PFSK-1 (cell line): ENCODE measurements at regions not wholly inside any gene's neighbourhood (a gene's known extent, or its start where the extent isn't known, plus 50 kb on each side); places are given as distances from the start of the nearest gene placed in this dataset.

Source experiments
- FOXP2 ChIP-seq: optimal IDR thresholded peaks from 2 replicates; pipeline ENCODE3; 2011; ENCODE audit warnings: borderline replicate concordance, control low read depth, inconsistent platforms; ENCODE audit not compliant: insufficient read depth; ENCODE audit errors: extremely low read length, extremely low read depth
- POLR2AphosphoS5 ChIP-seq: IDR thresholded peaks from 2 replicates; pipeline ENCODE4 v1.6.1; 2012; ENCODE audit warnings: low read depth, mild to moderate bottlenecking, control low read depth, low read length, moderate library complexity
- REST ChIP-seq, 2 experiments: IDR thresholded peaks; 2 replicates each; pipeline versions ENCODE4 v1.6.1 to v1.8.0; 2011 to 2012; ENCODE audit warnings: low read depth in 2 of 2, low read length in 2 of 2, control low read depth in 1 of 2, inconsistent platforms in 1 of 2, mild to moderate bottlenecking in 1 of 2, moderate library complexity in 1 of 2; ENCODE audit not compliant: insufficient read depth in 1 of 2
- SIN3A ChIP-seq: IDR thresholded peaks from 2 replicates; pipeline ENCODE4 v1.6.1; 2012; ENCODE audit warnings: mild to moderate bottlenecking, low read length, moderate library complexity, borderline replicate concordance; ENCODE audit not compliant: insufficient read depth
- TAF1 ChIP-seq: IDR thresholded peaks from 2 replicates; pipeline ENCODE4 v1.6.1; 2012; ENCODE audit warnings: low read length, control low read depth, borderline replicate concordance; ENCODE audit not compliant: insufficient read depth

GRCh38 chr14:98140862-98141530, 1131.0 kb downstream of the BCL11B start:
- no peak for TF ChIP-seq FOXP2
- TF ChIP-seq POLR2AphosphoS5 = no peak
- no peak for TF ChIP-seq REST (IDR thresholded peaks at IDR 0.05; ENCODE audit: insufficient read depth in 1 of 2, low read depth in 2 of 2, low read length in 2 of 2)
- no peak for TF ChIP-seq SIN3A
- no peak for TF ChIP-seq TAF1

GRCh38 chr14:98143566-98143965, 1128.4 kb downstream of the BCL11B start:
- TF ChIP-seq POLR2AphosphoS5 (no peak), FOXP2 (no peak), REST (IDR thresholded peaks at IDR 0.05; ENCODE audit: insufficient read depth in 1 of 2, low read depth in 2 of 2, low read length in 2 of 2) (no peak), SIN3A (no peak), TAF1 (no peak)

- no peak for TF ChIP-seq REST (IDR thresholded peaks at IDR 0.05; ENCODE audit: insufficient read depth in 1 of 2, low read depth in 2 of 2, low read length in 2 of 2)
- no peak for TF ChIP-seq FOXP2
- no peak for TF ChIP-seq POLR2AphosphoS5
These were observed 1127.0 kb downstream of the BCL11B start for GRCh38 chr14:98144964-98145363.

- no peak for TF ChIP-seq SIN3A
- no peak for TF ChIP-seq TAF1
- no peak for TF ChIP-seq POLR2AphosphoS5
- TF ChIP-seq FOXP2 = no peak
- TF ChIP-seq REST (IDR thresholded peaks at IDR 0.05; ENCODE audit: insufficient read depth in 1 of 2, low read depth in 2 of 2, low read length in 2 of 2) = no peak
These were observed 1125.6 kb downstream of the BCL11B start for GRCh38 chr14:98146416-98146815.

GRCh38 chr14:98154254-98154653, 1117.7 kb downstream of the BCL11B start:
- TF ChIP-seq FOXP2 = no peak
- TF ChIP-seq POLR2AphosphoS5 = no peak
- TF ChIP-seq TAF1 = no peak
- no peak for TF ChIP-seq SIN3A
- TF ChIP-seq REST (IDR thresholded peaks at IDR 0.05; ENCODE audit: insufficient read depth in 1 of 2, low read depth in 2 of 2, low read length in 2 of 2) = no peak
